ENCODE measurements at regions not wholly inside any gene's neighbourhood (a gene's known extent, or its start where the extent isn't known, plus 50 kb on each side); places are given as distances from the start of the nearest gene placed in this dataset.
"Not testable (repeated sequence)": the region's sequence is repeated elsewhere in the genome, so short reads cannot be mapped to it uniquely, and the experiment has no call there.

- no peak for FAIRE-seq
Observed at GRCh38 chr13:83453723-83454122, 428.6 kb downstream of the SLITRK1 start.

- FAIRE-seq: no peak
Observed at GRCh38 chr13:83453300-83453699, 429.0 kb downstream of the SLITRK1 start.

- FAIRE-seq: no peak
Observed at GRCh38 chr13:83452292-83452950, 429.9 kb downstream of the SLITRK1 start.

GRCh38 chr13:83450591-83450990 is 431.7 kb downstream of the SLITRK1 start:
- FAIRE-seq: no peak

GRCh38 chr13:83449668-83450395 is 432.4 kb downstream of the SLITRK1 start:
- FAIRE-seq: no peak

GRCh38 chr13:83440465-83440864 is 441.8 kb downstream of the SLITRK1 start:
- FAIRE-seq: no peak

- FAIRE-seq: not testable (repeated sequence)
Observed at GRCh38 chr13:83439464-83439863, 442.8 kb downstream of the SLITRK1 start.

GRCh38 chr13:83423861-83424260 is 458.4 kb downstream of the SLITRK1 start:
- FAIRE-seq: no peak

- no peak for FAIRE-seq
Observed at GRCh38 chr13:83423381-83423780, 458.9 kb downstream of the SLITRK1 start.

GRCh38 chr13:83414393-83414792 is 467.9 kb downstream of the SLITRK1 start:
- FAIRE-seq: no peak

GRCh38 chr13:83386609-83387008 is 495.7 kb downstream of the SLITRK1 start:
- no peak for FAIRE-seq

- FAIRE-seq: no peak
Observed at GRCh38 chr13:83378908-83379307, 503.4 kb downstream of the SLITRK1 start.

GRCh38 chr13:83377491-83377890 is 504.8 kb downstream of the SLITRK1 start:
- FAIRE-seq: no peak

GRCh38 chr13:83372786-83373185 is 509.5 kb downstream of the SLITRK1 start:
- FAIRE-seq: no peak

- no peak for FAIRE-seq
Observed at GRCh38 chr13:83365723-83366122, 516.6 kb downstream of the SLITRK1 start.

- no peak for FAIRE-seq
Observed at GRCh38 chr13:83355041-83355440, 527.2 kb downstream of the SLITRK1 start.

GRCh38 chr13:83352391-83352790 is 529.9 kb downstream of the SLITRK1 start:
- FAIRE-seq: no peak

GRCh38 chr13:83350569-83350968 is 531.7 kb downstream of the SLITRK1 start:
- FAIRE-seq: no peak

GRCh38 chr13:83344518-83344917 is 537.8 kb downstream of the SLITRK1 start:
- no peak for FAIRE-seq

GRCh38 chr13:83340170-83340569 is 542.1 kb downstream of the SLITRK1 start:
- FAIRE-seq: no peak

- no peak for FAIRE-seq
Observed at GRCh38 chr13:83333614-83334388, 548.5 kb downstream of the SLITRK1 start.

- FAIRE-seq: no peak
Observed at GRCh38 chr13:83332751-83333150, 549.5 kb downstream of the SLITRK1 start.

- FAIRE-seq: no peak
Observed at GRCh38 chr13:83327091-83327490, 555.2 kb downstream of the SLITRK1 start.
